Sigmoid colon (tissue), 6 donors: ENCODE measurements at regions not wholly inside any gene's neighbourhood (a gene's known extent, or its start where the extent isn't known, plus 50 kb on each side); places are given as distances from the start of the nearest gene placed in this dataset.

ENCODE experiments used
- DNase-seq: peaks from one replicate; pipeline ENCODE4 v3.0.0-alpha.2; 2019
- H3K27ac ChIP-seq, 4 donors: fragments of 200-600 bp; sonication (generic); one replicate each; pipeline ENCODE4 v1.5.1; 2016 to 2019; ENCODE audit warnings: mild to moderate bottlenecking in 1 of 4
- H3K27me3 ChIP-seq, 3 donors: fragments of 200-600 bp; sonication (generic); one replicate each; pipeline ENCODE4 v1.5.1; 2019; ENCODE audit warnings: mild to moderate bottlenecking in 1 of 3
- H3K36me3 ChIP-seq, 4 donors: fragments of 200-600 bp; sonication (generic); one replicate each; pipeline ENCODE4 v1.5.1; 2016 to 2019
- H3K4me1 ChIP-seq, 4 donors: fragments of 200-600 bp; sonication (generic); one replicate each; pipeline ENCODE4 v1.5.1; 2017 to 2019
- H3K4me3 ChIP-seq, 4 donors: fragments of 200-600 bp; sonication (generic); one replicate each; pipeline ENCODE4 v1.5.1; 2017 to 2019; ENCODE audit warnings: mild to moderate bottlenecking in 2 of 4, moderate library complexity in 1 of 4
- H3K9me3 ChIP-seq, 4 donors: fragments of 200-600 bp in 3 of 4; sonication (generic) in 3 of 4; one replicate each; pipeline versions ENCODE4 v1.5.1 to v1.6.1; 2013 to 2019
- EP300 ChIP-seq, 4 donors: sonication (generic); formaldehyde crosslinking; IDR thresholded peaks; one replicate each; pipeline ENCODE4 v1.6.1; 2017; ENCODE audit warnings: antibody characterized with exemption in 4 of 4
- POLR2A ChIP-seq, 2 donors: fragments of 450-650 bp; IDR thresholded peaks; one replicate each; pipeline ENCODE4 v1.6.1; 2016; ENCODE audit warnings: antibody characterized with exemption in 2 of 2, mild to moderate bottlenecking in 2 of 2, moderate library complexity in 2 of 2
- POLR2AphosphoS5 ChIP-seq, 4 donors: sonication (generic); formaldehyde crosslinking; IDR thresholded peaks; one replicate each; pipeline ENCODE4 v1.6.1; 2017; ENCODE audit warnings: antibody characterized with exemption in 4 of 4
- WGBS, 2 donors: extraction: QIAGEN DNeasy Blood & Tissue Kit; methylation state at CpG; one replicate each; pipeline ENCODE4 v1.1.7; 2013; 5-methylcytosine and 5-hydroxymethylcytosine counted together
- intact Hi-C: fragments of 100-400 bp; cut with DNase I; formaldehyde crosslinking; loops from one replicate; pipeline ENCODE4 v1.15.1; 2023
- TF ChIP-seq, protein P1 (sequence below), 4 experiments: fragments of 450-650 bp in 3 of 4; fragments of 200-600 bp in 1 of 4; IDR thresholded peaks; one replicate each; pipeline ENCODE4 v1.5.1; 2016 to 2019; ENCODE audit warnings: antibody characterized with exemption in 4 of 4, mild to moderate bottlenecking in 3 of 4, moderate library complexity in 2 of 4
- donor health status: healthy with polysubstance abuse.
- donor health status: healthy.

DNA sequence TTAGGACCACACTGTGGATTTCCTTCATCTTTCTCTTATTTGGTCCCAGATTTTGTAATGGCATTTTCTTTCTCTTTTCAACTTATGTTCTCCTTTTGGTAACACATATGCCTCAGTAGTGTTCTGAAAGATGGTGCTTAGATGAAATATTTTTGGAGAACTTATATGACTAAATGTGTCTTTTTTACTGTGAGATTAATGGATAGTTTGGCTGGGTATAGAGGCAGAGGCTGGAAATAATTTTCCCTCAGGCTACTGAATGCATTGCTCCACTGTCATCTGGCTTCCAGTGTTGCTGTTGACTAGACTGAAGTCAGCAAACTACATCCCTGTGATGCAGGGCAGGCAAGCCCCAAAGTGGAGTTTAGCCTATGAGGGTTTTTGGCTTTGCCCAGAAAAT lies 450.9 kb downstream of the DMAC1 start:
- no peaks in the 10 kb centered on the region for H3K27me3 ChIP-seq
- no peak for DNase-seq
- intact Hi-C loops, result no loop called here
- no peaks in the 10 kb centered on the region for H3K9me3 ChIP-seq
- H3K36me3 ChIP-seq, result no peaks in the 10 kb centered on the region
- no peak overlapping the region for H3K4me3 ChIP-seq
- no peak overlapping the region for H3K27ac ChIP-seq
- no peaks in the 10 kb centered on the region for H3K4me1 ChIP-seq
- TF ChIP-seq POLR2AphosphoS5 (IDR thresholded peaks at IDR 0.05) (no peak), POLR2A (IDR thresholded peaks at IDR 0.05) (no peak), EP300 (IDR thresholded peaks at IDR 0.05) (no peak)

DNA sequence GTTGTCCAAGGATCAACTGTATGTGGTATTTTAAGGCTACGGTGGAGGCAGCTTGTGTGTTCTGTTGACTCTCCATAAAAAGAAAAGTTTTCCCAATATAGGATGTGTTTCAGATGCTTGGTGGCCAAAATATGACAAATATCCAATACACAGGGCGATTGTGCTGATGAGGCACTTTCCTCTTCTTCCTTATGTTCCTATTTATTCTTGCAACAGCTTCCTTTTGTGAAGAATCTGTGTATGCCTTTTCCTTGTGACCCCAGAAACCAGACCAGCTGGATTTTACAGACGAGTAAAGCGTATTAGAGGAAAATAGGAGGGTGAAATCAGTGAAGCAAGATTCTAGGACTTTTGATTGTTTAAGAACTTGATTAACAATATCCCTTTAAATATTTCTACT lies 452.0 kb downstream of the DMAC1 start:
- no peaks in the 10 kb centered on the region for H3K9me3 ChIP-seq
- H3K27ac ChIP-seq, result no peak overlapping the region
- no peak overlapping the region for H3K4me3 ChIP-seq
- intact Hi-C loops, result no loop called here
- TF ChIP-seq EP300 (IDR thresholded peaks at IDR 0.05) (no peak), POLR2AphosphoS5 (IDR thresholded peaks at IDR 0.05) (no peak), POLR2A (IDR thresholded peaks at IDR 0.05) (no peak)
- TF ChIP-seq, protein P1, sequence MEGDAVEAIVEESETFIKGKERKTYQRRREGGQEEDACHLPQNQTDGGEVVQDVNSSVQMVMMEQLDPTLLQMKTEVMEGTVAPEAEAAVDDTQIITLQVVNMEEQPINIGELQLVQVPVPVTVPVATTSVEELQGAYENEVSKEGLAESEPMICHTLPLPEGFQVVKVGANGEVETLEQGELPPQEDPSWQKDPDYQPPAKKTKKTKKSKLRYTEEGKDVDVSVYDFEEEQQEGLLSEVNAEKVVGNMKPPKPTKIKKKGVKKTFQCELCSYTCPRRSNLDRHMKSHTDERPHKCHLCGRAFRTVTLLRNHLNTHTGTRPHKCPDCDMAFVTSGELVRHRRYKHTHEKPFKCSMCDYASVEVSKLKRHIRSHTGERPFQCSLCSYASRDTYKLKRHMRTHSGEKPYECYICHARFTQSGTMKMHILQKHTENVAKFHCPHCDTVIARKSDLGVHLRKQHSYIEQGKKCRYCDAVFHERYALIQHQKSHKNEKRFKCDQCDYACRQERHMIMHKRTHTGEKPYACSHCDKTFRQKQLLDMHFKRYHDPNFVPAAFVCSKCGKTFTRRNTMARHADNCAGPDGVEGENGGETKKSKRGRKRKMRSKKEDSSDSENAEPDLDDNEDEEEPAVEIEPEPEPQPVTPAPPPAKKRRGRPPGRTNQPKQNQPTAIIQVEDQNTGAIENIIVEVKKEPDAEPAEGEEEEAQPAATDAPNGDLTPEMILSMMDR (IDR thresholded peaks at IDR 0.05), result no peak
- H3K36me3 ChIP-seq, result no peaks in the 10 kb centered on the region
- DNase-seq, result no peak
- peaks cover 0 to 3% (median 1%) of the 10 kb centered on the region in 4 donors for H3K4me1 ChIP-seq
- H3K27me3 ChIP-seq, result no peaks in the 10 kb centered on the region
- 58 to 64% methylated on average over 4 of the region's 4 CpGs for WGBS, 2 donors

DNA sequence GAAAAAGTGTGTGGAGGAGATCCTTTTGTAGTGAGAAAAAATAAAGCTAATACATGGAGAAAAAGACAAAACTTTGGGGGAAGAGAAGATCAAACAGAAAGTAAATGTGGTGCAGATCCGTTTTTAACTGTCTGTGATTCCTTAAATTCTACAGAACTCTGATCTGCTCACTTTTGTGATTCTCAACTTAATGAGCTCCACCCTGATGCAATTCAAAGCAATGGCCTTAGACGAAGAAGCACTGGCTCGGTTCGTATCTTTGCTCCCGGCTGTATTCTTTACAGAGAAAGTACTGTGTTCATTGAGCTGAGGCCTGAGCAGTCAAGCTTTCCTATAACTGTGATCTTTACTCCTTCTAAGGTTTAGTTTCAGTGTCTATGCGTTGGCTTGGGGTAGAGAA lies 453.4 kb downstream of the DMAC1 start:
- 89% methylated on average over 6 of the region's 6 CpGs for WGBS, 2 donors
- Histone ChIP-seq H3K4me3 (no peak overlapping the region), H3K27ac (no peak overlapping the region), H3K4me1 (peaks cover 0 to 6% (median 2%) of the 10 kb centered on the region in 4 donors), H3K36me3 (no peaks in the 10 kb centered on the region), H3K9me3 (no peaks in the 10 kb centered on the region), H3K27me3 (no peaks in the 10 kb centered on the region)
- intact Hi-C loops, result no loop called here
- no peak for TF ChIP-seq POLR2A (IDR thresholded peaks at IDR 0.05)
- TF ChIP-seq, protein P1 (IDR thresholded peaks at IDR 0.05), result no peak
- no peak for TF ChIP-seq EP300 (IDR thresholded peaks at IDR 0.05)
- TF ChIP-seq POLR2AphosphoS5 (IDR thresholded peaks at IDR 0.05), result no peak
- no peak for DNase-seq

DNA sequence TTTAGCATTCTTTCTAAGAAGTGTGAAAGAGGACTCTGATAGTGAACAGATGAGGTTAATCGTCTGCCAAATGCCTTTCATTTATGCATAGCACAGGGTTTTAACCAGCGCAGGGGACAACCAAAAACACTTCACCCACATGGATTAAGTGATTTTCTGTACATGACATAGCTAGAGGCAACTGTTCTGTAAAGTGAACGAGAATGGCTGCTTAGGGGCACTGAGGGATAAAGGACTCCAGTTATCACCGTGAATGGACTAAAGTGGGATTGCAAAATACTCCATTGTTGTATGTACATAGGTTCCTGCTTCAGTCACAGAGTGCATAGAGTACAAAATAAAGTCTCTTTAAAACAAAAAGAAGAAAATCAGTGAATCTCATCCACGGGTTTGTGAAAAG lies 456.8 kb downstream of the DMAC1 start:
- Histone ChIP-seq H3K36me3 (no peaks in the 10 kb centered on the region), H3K27me3 (no peaks in the 10 kb centered on the region), H3K4me1 (peaks cover 0 to 6% (median 2%) of the 10 kb centered on the region in 4 donors), H3K27ac (no peak overlapping the region), H3K4me3 (no peak overlapping the region), H3K9me3 (no peaks in the 10 kb centered on the region)
- 85 to 89% methylated on average over 5 of the region's 5 CpGs for WGBS, 2 donors
- DNase-seq, result no peak
- intact Hi-C loops, result no loop called here
- no peak for TF ChIP-seq EP300 (IDR thresholded peaks at IDR 0.05)
- TF ChIP-seq, protein P1 (IDR thresholded peaks at IDR 0.05), result no peak
- no peak for TF ChIP-seq POLR2A (IDR thresholded peaks at IDR 0.05)
- no peak for TF ChIP-seq POLR2AphosphoS5 (IDR thresholded peaks at IDR 0.05)

DNA sequence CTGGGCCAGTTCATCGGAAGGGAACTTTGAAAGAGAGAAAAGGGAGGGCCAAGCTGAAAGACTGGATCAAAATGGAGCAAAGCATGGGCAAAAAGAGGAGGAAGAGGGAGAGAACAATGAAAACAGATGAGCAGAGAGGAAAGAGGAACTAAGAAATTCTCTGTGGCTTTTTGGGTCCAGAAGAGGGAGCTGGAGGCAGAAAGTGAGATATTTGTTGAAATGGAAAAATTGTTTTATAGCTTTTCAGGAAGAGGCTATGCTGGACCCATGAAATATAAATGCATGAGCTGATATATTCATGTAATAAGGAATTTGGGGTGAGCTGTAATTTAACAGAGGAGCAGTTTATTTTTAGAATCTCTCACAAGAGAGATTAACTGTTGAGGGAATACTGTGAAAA lies 457.3 kb downstream of the DMAC1 start:
- no peak overlapping the region for H3K4me3 ChIP-seq
- no peaks in the 10 kb centered on the region for H3K36me3 ChIP-seq
- H3K9me3 ChIP-seq, result no peaks in the 10 kb centered on the region
- WGBS, 2 donors, result 89 to 91% methylated on average over 1 of the region's 1 CpG
- H3K27ac ChIP-seq, result no peak overlapping the region
- TF ChIP-seq, protein P1 (IDR thresholded peaks at IDR 0.05), result peak in 1 of 4 experiments; percentile 8
- TF ChIP-seq POLR2AphosphoS5 (IDR thresholded peaks at IDR 0.05), result no peak
- peaks cover 0 to 6% (median 2%) of the 10 kb centered on the region in 4 donors for H3K4me1 ChIP-seq
- no peaks in the 10 kb centered on the region for H3K27me3 ChIP-seq
- intact Hi-C loops, result no loop called here
- no peak for DNase-seq
